ENCODE measurements at regions not wholly inside any gene's neighbourhood (a gene's known extent, or its start where the extent isn't known, plus 50 kb on each side); places are given as distances from the start of the nearest gene placed in this dataset.

GRCh38 chr6:65760285-65760684 lies 53.3 kb upstream of the EYS start:
- H3K36me3 ChIP-seq = no peaks in the 10 kb centered on the region
- no peak overlapping the region for H3K9ac ChIP-seq
- H3K27me3 ChIP-seq = no peaks in the 10 kb centered on the region
- no peak overlapping the region for H3K27ac ChIP-seq
- H3K9me3 ChIP-seq (replicated peaks in 1 of 11) = no peaks in the 10 kb centered on the region
- no peak overlapping the region for H3K4me3 ChIP-seq
- no peaks in the 10 kb centered on the region for H3K4me1 ChIP-seq
- no peaks in the 10 kb centered on the region for H4K20me1 ChIP-seq
- no peak overlapping the region for H3K4me2 ChIP-seq
- no peak for TF ChIP-seq Cebpa-rat (IDR thresholded peaks at IDR 0.05)
